HCT116 (cell line): ENCODE measurements at regions not wholly inside any gene's neighbourhood (a gene's known extent, or its start where the extent isn't known, plus 50 kb on each side); places are given as distances from the start of the nearest gene placed in this dataset.

Experiments used
- ATAC-seq: fragments of 200-7000 bp; cut with Tn5 transposase; 2 replicates; pipeline ENCODE4 v1.9.1; 2020; ENCODE audit warnings: mild to moderate bottlenecking, moderate library complexity
- BruUV-seq: library from RNA; stranded (reverse); fragments of 400-500 nt; replicated peaks from 2 replicates; lab custom pipeline; 2021; lab: Mats Ljungman, UMichigan
- CTCF ChIA-PET: fragments of 300-600 bp; sonication (Branson Sonifier 250); formaldehyde crosslinking; loops from one replicate; lab custom pipeline; 2021; ENCODE audit warnings: antibody characterized with exemption; lab: Charles Lee
- POLR2A ChIA-PET: fragments of 300-600, 350-600 bp; sonication (Branson Sonifier 250); formaldehyde crosslinking; loops from one replicate; lab custom pipeline; 2021; ENCODE audit warnings: antibody characterized with exemption; lab: Charles Lee
- RAD21 ChIA-PET, 2 experiments: fragments of 300-600 bp; sonication (Branson Sonifier 250); formaldehyde crosslinking; loops; one replicate each; lab custom pipeline; 2023; ENCODE audit warnings: low total read pairs in 2 of 2; ENCODE audit not compliant: uncharacterized antibody in 2 of 2, unreplicated experiment in 2 of 2, low non-redundant PET in 1 of 2; lab: Charles Lee
- DNase-seq: peaks from one replicate; pipeline ENCODE4 v3.0.0-alpha.2; 2010; ENCODE audit warnings: low read depth, low spot score
- H2AFZ ChIP-seq: fragments of 200-600 bp; shearing (Covaris generic), sonication (generic); 2 replicates; pipeline ENCODE4 v1.6.1; 2017; ENCODE audit warnings: low read depth, mixed run types, mixed read lengths, antibody characterized with exemption, low read length; ENCODE audit not compliant: poor library complexity, severe bottlenecking
- H3K27ac ChIP-seq: 2 replicates; pipeline ENCODE4 v1.5.1; 2012; ENCODE audit warnings: low read depth, low read length
- H3K27me3 ChIP-seq: fragments of 200-600 bp; sonication (generic); 2 replicates; pipeline ENCODE4 v1.6.1; 2016; ENCODE audit warnings: mixed run types, low read length, mixed read lengths; ENCODE audit not compliant: insufficient read depth
- H3K36me3 ChIP-seq, 2 experiments: fragments of 200-500 bp in 1 of 2; fragments of 200-600 bp in 1 of 2; sonication (Bioruptor generic) in 1 of 2; sonication (generic) in 1 of 2; 2 replicates each; pipeline versions ENCODE4 v1.5.1 to v1.6.1; 2014 to 2016; ENCODE audit warnings: low read length in 2 of 2, inconsistent platforms in 1 of 2, mixed read lengths in 1 of 2, mixed run types in 1 of 2; ENCODE audit not compliant: insufficient read depth in 2 of 2, control insufficient read depth in 1 of 2
- H3K4me1 ChIP-seq, 2 experiments: fragments of 200-600 bp in 1 of 2; sonication (generic) in 1 of 2; 2 replicates each; pipeline versions ENCODE4 v1.5.1 to v1.6.1; 2012 to 2017; ENCODE audit warnings: low read length in 2 of 2, inconsistent platforms in 1 of 2, mild to moderate bottlenecking in 1 of 2, mixed read lengths in 1 of 2, mixed run types in 1 of 2, moderate library complexity in 1 of 2; ENCODE audit not compliant: insufficient read depth in 2 of 2, control insufficient read depth in 1 of 2
- H3K4me2 ChIP-seq: fragments of 200-600 bp; sonication (generic); 2 replicates; pipeline ENCODE4 v1.6.1; 2017; ENCODE audit warnings: mixed run types, low read length, mixed read lengths
- H3K4me3 ChIP-seq, 2 experiments: fragments of 200-600 bp in 1 of 2; sonication (generic) in 1 of 2; replicated peaks in 1 of 2; 2 replicates each; pipeline ENCODE4 v1.5.1; 2011 to 2016; ENCODE audit warnings: low read length in 2 of 2, control low read depth in 1 of 2, low read depth in 1 of 2, mild to moderate bottlenecking in 1 of 2, mixed read lengths in 1 of 2, mixed run types in 1 of 2
- H3K79me2 ChIP-seq: fragments of 200-600 bp; sonication (generic); 2 replicates; pipeline ENCODE4 v1.6.1; 2017; ENCODE audit warnings: mild to moderate bottlenecking, mixed run types, low read length, moderate library complexity, mixed read lengths; ENCODE audit not compliant: insufficient read depth
- H3K9ac ChIP-seq: fragments of 200-600 bp; sonication (generic); 2 replicates; pipeline ENCODE4 v1.6.1; 2016; ENCODE audit warnings: low read length, mixed read lengths
- H3K9me2 ChIP-seq: fragments of 200-600 bp; sonication (generic), shearing (Covaris generic); 2 replicates; pipeline ENCODE4 v1.6.1; 2017; ENCODE audit warnings: mixed run types, mild to moderate bottlenecking, moderate library complexity; ENCODE audit not compliant: insufficient read depth
- H3K9me3 ChIP-seq, 2 experiments: fragments of 200-500 bp in 1 of 2; fragments of 200-600 bp in 1 of 2; sonication (Bioruptor generic) in 1 of 2; sonication (generic) in 1 of 2; 2 replicates each; pipeline ENCODE4 v1.6.1; 2014 to 2017; ENCODE audit warnings: low read length in 2 of 2, mixed read lengths in 2 of 2, inconsistent platforms in 1 of 2, low read depth in 1 of 2, mild to moderate bottlenecking in 1 of 2, mixed run types in 1 of 2, moderate library complexity in 1 of 2; ENCODE audit not compliant: control insufficient read depth in 1 of 2, insufficient read depth in 1 of 2
- H4K20me1 ChIP-seq: fragments of 200-600 bp; sonication (generic), shearing (Covaris generic); 2 replicates; pipeline ENCODE4 v1.6.1; 2017; ENCODE audit warnings: mixed run types, mild to moderate bottlenecking, moderate library complexity; ENCODE audit not compliant: insufficient read depth
- CBX3 ChIP-seq: IDR thresholded peaks from 2 replicates; pipeline ENCODE4 v1.6.1; 2012; ENCODE audit warnings: low read depth
- CEBPB ChIP-seq: IDR thresholded peaks from 2 replicates; pipeline ENCODE4 v1.6.1; 2012; ENCODE audit warnings: low read depth
- EGR1 ChIP-seq: IDR thresholded peaks from 2 replicates; pipeline ENCODE4 v1.6.1; 2012; ENCODE audit warnings: low read depth
- ELF1 ChIP-seq: IDR thresholded peaks from 2 replicates; pipeline ENCODE4 v1.6.1; 2012; ENCODE audit warnings: low read depth, borderline replicate concordance
- EZH2 ChIP-seq: fragments of 200-600 bp; sonication (generic); IDR thresholded peaks from 2 replicates; pipeline ENCODE4 v1.6.1; 2017; ENCODE audit warnings: antibody characterized with exemption, mixed run types
- FOSL1 ChIP-seq: IDR thresholded peaks from 2 replicates; pipeline ENCODE4 v1.6.1; 2012; ENCODE audit warnings: low read depth
- JUND ChIP-seq: IDR thresholded peaks from 2 replicates; pipeline ENCODE4 v1.6.1; 2012
- MAX ChIP-seq: IDR thresholded peaks from 2 replicates; pipeline ENCODE4 v1.6.1; 2012
- POLR2AphosphoS5 ChIP-seq: IDR thresholded peaks from 2 replicates; pipeline ENCODE4 v1.6.1; 2011; ENCODE audit warnings: mild to moderate bottlenecking, low read depth, low read length, moderate library complexity
- RAD21 ChIP-seq: IDR thresholded peaks from 2 replicates; pipeline ENCODE4 v1.6.1; 2012; ENCODE audit warnings: low read depth, mild to moderate bottlenecking
- REST ChIP-seq: IDR thresholded peaks from 2 replicates; pipeline ENCODE4 v1.6.1; 2012; ENCODE audit warnings: low read depth
- SIN3A ChIP-seq: IDR thresholded peaks from 2 replicates; pipeline ENCODE4 v1.6.1; 2012; ENCODE audit warnings: low read depth
- SRF ChIP-seq: IDR thresholded peaks from 2 replicates; pipeline ENCODE4 v1.6.1; 2012; ENCODE audit warnings: low read depth
- TCF7L2 ChIP-seq: IDR thresholded peaks from 2 replicates; pipeline ENCODE4 v1.7.0; 2011; ENCODE audit warnings: borderline replicate concordance, inconsistent platforms; ENCODE audit not compliant: insufficient read depth, insufficient read length; ENCODE audit errors: extremely low read depth
- YY1 ChIP-seq: IDR thresholded peaks from 2 replicates; pipeline ENCODE4 v1.6.1; 2011; ENCODE audit warnings: low read length, low read depth, moderate library complexity, mild to moderate bottlenecking; ENCODE audit not compliant: insufficient replicate concordance; ENCODE audit errors: extremely low read depth
- ZFX ChIP-seq: fragments of 450-650 bp; IDR thresholded peaks from 2 replicates; pipeline ENCODE4 v1.6.1; 2017
- ZNF274 ChIP-seq: fragments of 200-500 bp; sonication (Bioruptor generic); IDR thresholded peaks from 2 replicates; pipeline ENCODE4 v1.6.1; 2014; ENCODE audit warnings: mild to moderate bottlenecking, low read depth, low read length, inconsistent platforms
- intact Hi-C: fragments of 100-400 bp; cut with micrococcal nuclease; formaldehyde crosslinking; loops from 2 replicates; pipeline ENCODE4 v1.10.0; 2022

GRCh38 chr6:27130668-27131428 is 116.7 kb upstream of the PRSS16 start:
- DNase-seq = no peak
- ATAC-seq = no peak
- CTCF ChIA-PET = interaction anchor here (1.0 kb wide), 1 partner anchor 955 kb away, joined by 3 read pairs; no protein-coding TSS in a partner anchor

More at GRCh38 chr6:27130668-27131428, 116.7 kb upstream of the PRSS16 start:
- no TSS peak for BruUV-seq
- no peaks in the 10 kb centered on the region for H3K79me2 ChIP-seq
- peak overlapping the region; percentile 99 for H3K27ac ChIP-seq
- no peaks in the 10 kb centered on the region for H3K36me3 ChIP-seq
- no peak overlapping the region for H2AFZ ChIP-seq
- no peaks in the 10 kb centered on the region for H4K20me1 ChIP-seq
- H3K9me2 ChIP-seq = no peaks in the 10 kb centered on the region; the same call in 1 of the 2 replicates
- TF ChIP-seq EGR1 (no peak), SRF (no peak), MAX (no peak), ELF1 (no peak), POLR2AphosphoS5 (no peak), SIN3A (no peak), REST (no peak), CBX3 (no peak), ZFX (no peak), CEBPB (no peak), TCF7L2 (no peak), YY1 (no peak), JUND (no peak), EZH2 (no peak), RAD21 (no peak), FOSL1 (no peak; the same call in 1 of the 2 replicates), ZNF274 (no peak)
- H3K9ac ChIP-seq = peak overlapping the region; percentile 91
- H3K4me2 ChIP-seq = peak overlapping the region; percentile 85
- peak overlapping the region; percentile 58 to 71 for H3K4me3 ChIP-seq
- ChIA-PET POLR2A (interaction anchor here (1.5 to 6.1 kb wide), 5 partner anchors 16 to 1075 kb away, joined by 4 to 390 read pairs (median 42); a partner anchor contains a TSS), RAD21 (no interaction called here)
- intact Hi-C loops = loop anchor here (5.0 kb wide), 5 partner anchors 534 to 1099 kb away; partner anchors contain the start of gene ABT1
- no peaks in the 10 kb centered on the region for H3K27me3 ChIP-seq
- peaks cover 24 to 50% of the 10 kb centered on the region in 2 experiments for H3K4me1 ChIP-seq
- H3K9me3 ChIP-seq = no peaks in the 10 kb centered on the region
